ENCODE measurements at regions not wholly inside any gene's neighbourhood (a gene's known extent, or its start where the extent isn't known, plus 50 kb on each side); places are given as distances from the start of the nearest gene placed in this dataset.

GRCh38 chr7:68050627-68051026, 1054.0 kb downstream of the TYW1 start:
- ChIA-PET CTCF (no interaction called here), POLR2A (no interaction called here)
- no peak for TF ChIP-seq CTCF (IDR thresholded peaks at IDR 0.05; ENCODE audit: control extremely low read depth, extremely low read depth, low read depth, missing control alignments)
- no peak for DNase-seq (ENCODE audit: extremely low spot score)

- DNase-seq (ENCODE audit: extremely low spot score), result no peak
- ChIA-PET POLR2A (no interaction called here), CTCF (no interaction called here)
- no peak for TF ChIP-seq CTCF (IDR thresholded peaks at IDR 0.05; ENCODE audit: control extremely low read depth, extremely low read depth, low read depth, missing control alignments)
Measured at GRCh38 chr7:68058014-68058413, 1061.4 kb downstream of the TYW1 start.

GRCh38 chr7:68063171-68063570, 1066.5 kb downstream of the TYW1 start:
- no peak for DNase-seq (ENCODE audit: extremely low spot score)
- ChIA-PET CTCF (no interaction called here), POLR2A (no interaction called here)
- TF ChIP-seq CTCF (IDR thresholded peaks at IDR 0.05; ENCODE audit: control extremely low read depth, extremely low read depth, low read depth, missing control alignments), result peak; percentile 11

GRCh38 chr7:68065581-68065980, 1068.9 kb downstream of the TYW1 start:
- ChIA-PET CTCF (no interaction called here), POLR2A (no interaction called here)
- no peak for DNase-seq (ENCODE audit: extremely low spot score)
- no peak for TF ChIP-seq CTCF (IDR thresholded peaks at IDR 0.05; ENCODE audit: control extremely low read depth, extremely low read depth, low read depth, missing control alignments)

- POLR2A ChIA-PET, result no interaction called here
- TF ChIP-seq CTCF (IDR thresholded peaks at IDR 0.05; ENCODE audit: control extremely low read depth, extremely low read depth, low read depth, missing control alignments), result no peak
- CTCF ChIA-PET, result no interaction called here
- DNase-seq (ENCODE audit: extremely low spot score), result no peak
Measured at GRCh38 chr7:68067845-68068244, 1071.2 kb downstream of the TYW1 start.

- ChIA-PET CTCF (no interaction called here), POLR2A (no interaction called here)
- no peak for DNase-seq (ENCODE audit: extremely low spot score)
- TF ChIP-seq CTCF (IDR thresholded peaks at IDR 0.05; ENCODE audit: control extremely low read depth, extremely low read depth, low read depth, missing control alignments), result no peak
Measured at GRCh38 chr7:68070992-68071391, 1074.4 kb downstream of the TYW1 start.

- no peak for DNase-seq (ENCODE audit: extremely low spot score)
- CTCF ChIA-PET, result no interaction called here
- POLR2A ChIA-PET, result no interaction called here
- no peak for TF ChIP-seq CTCF (IDR thresholded peaks at IDR 0.05; ENCODE audit: control extremely low read depth, extremely low read depth, low read depth, missing control alignments)
Measured at GRCh38 chr7:68073701-68074100, 1077.1 kb downstream of the TYW1 start.
